HG03064 (cell line): ENCODE measurements at regions not wholly inside any gene's neighbourhood (a gene's known extent, or its start where the extent isn't known, plus 50 kb on each side); places are given as distances from the start of the nearest gene placed in this dataset.
"Not testable (repeated sequence)": the region's sequence is repeated elsewhere in the genome, so short reads cannot be mapped to it uniquely, and the experiment has no call there.

Experiments used
- ATAC-seq: cut with Tn5 transposase; IDR thresholded peaks from one replicate; pipeline ENCODE4 v1.9.1; 2021; ENCODE audit warnings: low read depth; ENCODE audit not compliant: unreplicated experiment

- ATAC-seq: no peak
Measured at GRCh38 chr5:116964438-116964837, 389.8 kb upstream of the SEMA6A start.

- ATAC-seq: no peak
Measured at GRCh38 chr5:116961021-116961420, 386.4 kb upstream of the SEMA6A start.

GRCh38 chr5:116959843-116960242 is 385.2 kb upstream of the SEMA6A start:
- no peak for ATAC-seq

GRCh38 chr5:116953251-116953930 is 378.8 kb upstream of the SEMA6A start:
- no peak for ATAC-seq

- no peak for ATAC-seq
Measured at GRCh38 chr5:116951219-116951618, 376.6 kb upstream of the SEMA6A start.

GRCh38 chr5:116947691-116948528 is 373.3 kb upstream of the SEMA6A start:
- peak; percentile 100 for ATAC-seq

GRCh38 chr5:116945613-116946382 is 371.2 kb upstream of the SEMA6A start:
- ATAC-seq: not testable (repeated sequence)

GRCh38 chr5:116944183-116944582 is 369.6 kb upstream of the SEMA6A start:
- ATAC-seq: no peak

- no peak for ATAC-seq
Measured at GRCh38 chr5:116942622-116943021, 368.0 kb upstream of the SEMA6A start.

- no peak for ATAC-seq
Measured at GRCh38 chr5:116939641-116940040, 365.0 kb upstream of the SEMA6A start.

GRCh38 chr5:116938488-116938887 is 363.9 kb upstream of the SEMA6A start:
- no peak for ATAC-seq

GRCh38 chr5:116935561-116936162 is 361.0 kb upstream of the SEMA6A start:
- ATAC-seq: no peak

GRCh38 chr5:116930616-116931015 is 356.0 kb upstream of the SEMA6A start:
- ATAC-seq: no peak

GRCh38 chr5:116923344-116923743 is 348.7 kb upstream of the SEMA6A start:
- no peak for ATAC-seq

GRCh38 chr5:116922532-116922931 is 347.9 kb upstream of the SEMA6A start:
- ATAC-seq: peak; percentile 65

- no peak for ATAC-seq
Measured at GRCh38 chr5:116914869-116915504, 340.4 kb upstream of the SEMA6A start.

- ATAC-seq: no peak
Measured at GRCh38 chr5:116912221-116912620, 337.6 kb upstream of the SEMA6A start.

- ATAC-seq: no peak
Measured at GRCh38 chr5:116911074-116911473, 336.5 kb upstream of the SEMA6A start.

- no peak for ATAC-seq
Measured at GRCh38 chr5:116908537-116908936, 333.9 kb upstream of the SEMA6A start.

- ATAC-seq: no peak
Measured at GRCh38 chr5:116905885-116906284, 331.3 kb upstream of the SEMA6A start.
